DOHH2 (cell line): ENCODE measurements at regions not wholly inside any gene's neighbourhood (a gene's known extent, or its start where the extent isn't known, plus 50 kb on each side); places are given as distances from the start of the nearest gene placed in this dataset.

Experiments
- CTCF ChIP-seq: fragments of 200-600 bp; sonication (generic); IDR thresholded peaks from one replicate; pipeline ENCODE4 v1.5.1; 2014; ENCODE audit warnings: antibody characterized with exemption, mild to moderate bottlenecking, low read depth, low read length; ENCODE audit not compliant: poor library complexity, severe bottlenecking
- EZH2phosphoT487 ChIP-seq: fragments of 200-600 bp; sonication (generic); IDR thresholded peaks from 2 replicates; pipeline ENCODE4 v1.6.1; 2017; ENCODE audit warnings: borderline replicate concordance, mild to moderate bottlenecking, antibody characterized with exemption, low read length, moderate library complexity, mixed read lengths

GRCh38 chr4:106679063-106679462, 310.5 kb upstream of the GIMD1 start:
- TF ChIP-seq CTCF (no peak), EZH2phosphoT487 (no peak)
